Adrenal gland (tissue), 5 donors: ENCODE measurements at regions not wholly inside any gene's neighbourhood (a gene's known extent, or its start where the extent isn't known, plus 50 kb on each side); places are given as distances from the start of the nearest gene placed in this dataset.

Experiments
- POLR2A ChIP-seq, 2 donors: fragments of 450-650 bp; IDR thresholded peaks; one replicate each; pipeline ENCODE4 v1.6.1; 2017; ENCODE audit warnings: antibody characterized with exemption in 2 of 2, mild to moderate bottlenecking in 2 of 2, moderate library complexity in 1 of 2
- TF ChIP-seq, protein P1 (sequence below), 6 experiments: fragments of 450-650 bp in 4 of 6; fragments of 200-600 bp in 2 of 6; sonication (generic) in 1 of 6; IDR thresholded peaks; 1 replicate in 5 of 6; 2 replicates in 1 of 6; pipeline versions ENCODE4 v1.5.1 to v1.8.0; 2016 to 2021; ENCODE audit warnings: antibody characterized with exemption in 6 of 6, mild to moderate bottlenecking in 2 of 6, moderate library complexity in 1 of 6
- donor health status: DM: no; HTN: no; CAD: no.

DNA sequence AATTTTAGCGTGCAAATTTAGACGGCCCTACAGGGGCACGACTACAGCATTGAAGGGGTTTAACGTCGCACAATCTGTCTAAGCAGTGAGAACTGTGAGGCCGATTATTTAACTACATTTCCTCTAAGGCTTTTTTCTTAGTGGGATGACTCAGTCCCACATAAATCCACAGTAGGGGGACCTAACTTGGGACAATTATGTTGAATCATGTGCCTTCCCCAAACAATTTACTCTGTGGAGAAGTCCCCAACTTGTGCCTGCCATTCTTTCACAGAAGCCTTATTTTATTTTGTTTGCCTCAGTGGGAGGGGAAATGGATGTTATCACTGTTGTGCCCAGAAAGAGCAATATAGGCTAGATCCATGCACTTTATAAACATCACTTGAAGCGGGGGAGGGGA is 80.3 kb upstream of the CDCA7L start:
- no peak for TF ChIP-seq POLR2A (IDR thresholded peaks at IDR 0.05)
- TF ChIP-seq, protein P1, sequence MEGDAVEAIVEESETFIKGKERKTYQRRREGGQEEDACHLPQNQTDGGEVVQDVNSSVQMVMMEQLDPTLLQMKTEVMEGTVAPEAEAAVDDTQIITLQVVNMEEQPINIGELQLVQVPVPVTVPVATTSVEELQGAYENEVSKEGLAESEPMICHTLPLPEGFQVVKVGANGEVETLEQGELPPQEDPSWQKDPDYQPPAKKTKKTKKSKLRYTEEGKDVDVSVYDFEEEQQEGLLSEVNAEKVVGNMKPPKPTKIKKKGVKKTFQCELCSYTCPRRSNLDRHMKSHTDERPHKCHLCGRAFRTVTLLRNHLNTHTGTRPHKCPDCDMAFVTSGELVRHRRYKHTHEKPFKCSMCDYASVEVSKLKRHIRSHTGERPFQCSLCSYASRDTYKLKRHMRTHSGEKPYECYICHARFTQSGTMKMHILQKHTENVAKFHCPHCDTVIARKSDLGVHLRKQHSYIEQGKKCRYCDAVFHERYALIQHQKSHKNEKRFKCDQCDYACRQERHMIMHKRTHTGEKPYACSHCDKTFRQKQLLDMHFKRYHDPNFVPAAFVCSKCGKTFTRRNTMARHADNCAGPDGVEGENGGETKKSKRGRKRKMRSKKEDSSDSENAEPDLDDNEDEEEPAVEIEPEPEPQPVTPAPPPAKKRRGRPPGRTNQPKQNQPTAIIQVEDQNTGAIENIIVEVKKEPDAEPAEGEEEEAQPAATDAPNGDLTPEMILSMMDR (IDR thresholded peaks at IDR 0.05), result no peak
